Esophagus muscularis mucosa (tissue), 3 donors: ENCODE measurements at regions not wholly inside any gene's neighbourhood (a gene's known extent, or its start where the extent isn't known, plus 50 kb on each side); places are given as distances from the start of the nearest gene placed in this dataset.

Source experiments
- POLR2AphosphoS5 ChIP-seq, 2 donors: sonication (generic); formaldehyde crosslinking; IDR thresholded peaks; one replicate each; pipeline ENCODE4 v1.6.1; 2017; ENCODE audit warnings: antibody characterized with exemption in 2 of 2
- TF ChIP-seq, protein P1 (sequence below), 3 experiments: fragments of 200-600 bp in 2 of 3; fragments of 450-650 bp in 1 of 3; sonication (generic) in 2 of 3; IDR thresholded peaks; one replicate each; pipeline ENCODE4 v1.5.1; 2017 to 2019; ENCODE audit warnings: antibody characterized with exemption in 3 of 3, mild to moderate bottlenecking in 2 of 3, moderate library complexity in 1 of 3

DNA sequence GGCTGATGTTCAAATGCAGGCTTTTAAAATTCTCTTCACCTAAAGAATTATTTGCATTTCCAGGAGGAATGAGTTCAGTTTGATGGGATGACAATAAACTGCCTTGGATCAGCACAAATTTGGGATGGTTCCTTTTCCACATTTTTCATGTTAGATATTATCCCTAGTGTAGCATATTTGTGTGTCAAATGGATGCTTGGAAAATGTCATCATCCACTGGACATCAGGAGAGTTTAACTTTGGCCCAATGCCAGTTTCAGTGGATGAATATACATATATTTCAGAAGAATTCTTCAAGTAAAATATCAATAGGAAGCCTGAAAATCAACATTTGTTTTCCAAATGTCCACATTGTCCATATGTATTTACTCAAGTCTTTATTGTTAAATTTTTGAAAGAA lies 116.5 kb upstream of the COL24A1 start:
- TF ChIP-seq, protein P1, sequence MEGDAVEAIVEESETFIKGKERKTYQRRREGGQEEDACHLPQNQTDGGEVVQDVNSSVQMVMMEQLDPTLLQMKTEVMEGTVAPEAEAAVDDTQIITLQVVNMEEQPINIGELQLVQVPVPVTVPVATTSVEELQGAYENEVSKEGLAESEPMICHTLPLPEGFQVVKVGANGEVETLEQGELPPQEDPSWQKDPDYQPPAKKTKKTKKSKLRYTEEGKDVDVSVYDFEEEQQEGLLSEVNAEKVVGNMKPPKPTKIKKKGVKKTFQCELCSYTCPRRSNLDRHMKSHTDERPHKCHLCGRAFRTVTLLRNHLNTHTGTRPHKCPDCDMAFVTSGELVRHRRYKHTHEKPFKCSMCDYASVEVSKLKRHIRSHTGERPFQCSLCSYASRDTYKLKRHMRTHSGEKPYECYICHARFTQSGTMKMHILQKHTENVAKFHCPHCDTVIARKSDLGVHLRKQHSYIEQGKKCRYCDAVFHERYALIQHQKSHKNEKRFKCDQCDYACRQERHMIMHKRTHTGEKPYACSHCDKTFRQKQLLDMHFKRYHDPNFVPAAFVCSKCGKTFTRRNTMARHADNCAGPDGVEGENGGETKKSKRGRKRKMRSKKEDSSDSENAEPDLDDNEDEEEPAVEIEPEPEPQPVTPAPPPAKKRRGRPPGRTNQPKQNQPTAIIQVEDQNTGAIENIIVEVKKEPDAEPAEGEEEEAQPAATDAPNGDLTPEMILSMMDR (IDR thresholded peaks at IDR 0.05), result no peak
- TF ChIP-seq POLR2AphosphoS5 (IDR thresholded peaks at IDR 0.05), result no peak
